Thoracic aorta (tissue), 2 donors: ENCODE measurements at regions not wholly inside any gene's neighbourhood (a gene's known extent, or its start where the extent isn't known, plus 50 kb on each side); places are given as distances from the start of the nearest gene placed in this dataset.

ENCODE experiments used
- ATAC-seq: fragments of 150-250 bp; one replicate; pipeline ENCODE4 v1.8.0; 2017; ENCODE audit warnings: low read depth; ENCODE audit not compliant: insufficient number of reproducible peaks, low FRiP score
- DNase-seq: peaks from one replicate; pipeline ENCODE4 v3.0.0-alpha.2; 2020; ENCODE audit warnings: low spot score
- H3K27ac ChIP-seq, 2 donors: fragments of 200-600 bp; sonication (generic); 1 replicate in 1 of 2; 2 replicates in 1 of 2; pipeline ENCODE4 v1.5.1; 2016; ENCODE audit warnings: mild to moderate bottlenecking in 2 of 2, moderate library complexity in 2 of 2
- H3K27me3 ChIP-seq: fragments of 200-600 bp; sonication (generic); replicated peaks from 2 replicates; pipeline ENCODE4 v1.6.0; 2016; ENCODE audit warnings: mild to moderate bottlenecking; ENCODE audit not compliant: insufficient read depth
- H3K36me3 ChIP-seq: fragments of 200-600 bp; sonication (generic); one replicate; pipeline ENCODE4 v1.5.1; 2016
- H3K4me1 ChIP-seq, 2 donors: fragments of 200-600 bp; sonication (generic); 1 replicate in 1 of 2; 2 replicates in 1 of 2; pipeline versions ENCODE4 v1.5.1 to v1.6.0; 2016; ENCODE audit warnings: low read depth in 2 of 2, mild to moderate bottlenecking in 1 of 2; ENCODE audit not compliant: control insufficient read depth in 1 of 2
- H3K4me3 ChIP-seq: fragments of 200-600 bp; sonication (generic); 2 replicates; pipeline ENCODE4 v1.5.1; 2016; ENCODE audit warnings: mild to moderate bottlenecking
- H3K9me3 ChIP-seq: fragments of 200-600 bp; sonication (generic); 2 replicates; pipeline ENCODE4 v1.5.1; 2016
- TF ChIP-seq, protein P1 (sequence below): fragments of 200-600 bp; sonication (generic); IDR thresholded peaks from one replicate; pipeline ENCODE4 v1.5.1; 2019; ENCODE audit warnings: antibody characterized with exemption

DNA sequence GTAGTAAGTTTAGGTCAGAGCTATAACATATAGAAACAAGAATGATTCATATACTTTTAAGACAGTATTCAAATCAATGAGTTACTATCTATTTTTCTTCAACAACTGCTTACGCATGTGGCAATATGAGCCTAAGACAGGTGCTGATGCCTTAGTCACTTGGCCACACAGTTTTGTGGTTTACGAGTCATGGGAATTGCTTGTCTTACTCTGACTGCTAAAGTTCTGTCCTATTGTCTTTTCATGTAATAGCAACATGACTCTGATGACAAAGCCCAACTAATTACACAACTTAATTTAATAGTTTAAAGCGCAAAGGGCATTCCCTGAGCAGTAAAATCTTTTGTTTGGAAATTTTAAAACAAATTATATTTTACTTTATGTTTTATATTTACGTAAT lies 159.3 kb upstream of the CENPW start:
- no peak for DNase-seq

DNA sequence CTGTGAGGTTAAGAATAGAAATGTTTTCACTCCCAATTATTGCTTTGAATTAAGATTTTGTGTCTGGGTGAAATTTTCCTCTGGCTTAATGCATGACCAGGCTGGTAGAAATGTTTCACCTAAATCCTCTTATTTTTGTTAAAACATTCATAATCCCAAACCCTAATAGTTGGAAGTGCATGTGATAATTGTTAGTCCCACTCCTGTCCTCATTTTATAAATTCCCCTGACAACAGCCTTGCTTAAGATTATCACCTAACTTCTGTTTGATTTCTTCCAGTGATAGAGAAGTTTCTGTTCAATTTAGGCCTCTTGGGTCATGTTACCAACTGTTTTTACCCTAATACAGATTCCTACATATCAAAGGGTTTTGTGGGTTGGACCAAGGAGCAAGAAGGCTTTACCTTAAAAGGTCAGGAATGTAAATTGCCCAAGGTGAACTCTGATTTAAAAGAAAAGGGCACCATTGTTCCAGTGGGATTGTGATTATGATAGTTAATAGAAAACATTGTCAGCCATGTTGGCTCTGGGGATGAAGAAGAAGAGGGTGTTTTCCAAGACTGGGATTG lies 158.7 kb upstream of the CENPW start:
- TF ChIP-seq, protein P1, sequence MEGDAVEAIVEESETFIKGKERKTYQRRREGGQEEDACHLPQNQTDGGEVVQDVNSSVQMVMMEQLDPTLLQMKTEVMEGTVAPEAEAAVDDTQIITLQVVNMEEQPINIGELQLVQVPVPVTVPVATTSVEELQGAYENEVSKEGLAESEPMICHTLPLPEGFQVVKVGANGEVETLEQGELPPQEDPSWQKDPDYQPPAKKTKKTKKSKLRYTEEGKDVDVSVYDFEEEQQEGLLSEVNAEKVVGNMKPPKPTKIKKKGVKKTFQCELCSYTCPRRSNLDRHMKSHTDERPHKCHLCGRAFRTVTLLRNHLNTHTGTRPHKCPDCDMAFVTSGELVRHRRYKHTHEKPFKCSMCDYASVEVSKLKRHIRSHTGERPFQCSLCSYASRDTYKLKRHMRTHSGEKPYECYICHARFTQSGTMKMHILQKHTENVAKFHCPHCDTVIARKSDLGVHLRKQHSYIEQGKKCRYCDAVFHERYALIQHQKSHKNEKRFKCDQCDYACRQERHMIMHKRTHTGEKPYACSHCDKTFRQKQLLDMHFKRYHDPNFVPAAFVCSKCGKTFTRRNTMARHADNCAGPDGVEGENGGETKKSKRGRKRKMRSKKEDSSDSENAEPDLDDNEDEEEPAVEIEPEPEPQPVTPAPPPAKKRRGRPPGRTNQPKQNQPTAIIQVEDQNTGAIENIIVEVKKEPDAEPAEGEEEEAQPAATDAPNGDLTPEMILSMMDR: no peak
- ATAC-seq (no peak), DNase-seq (no peak)
- Histone ChIP-seq H3K4me3 (no peak overlapping the region), H3K27me3 (no peaks in the 10 kb centered on the region), H3K27ac (peak overlapping the region; percentile 70 to 76), H3K4me1 (peaks cover 27 to 47% of the 10 kb centered on the region in 2 donors), H3K9me3 (no peaks in the 10 kb centered on the region), H3K36me3 (no peaks in the 10 kb centered on the region)

More for the DNA sequence above, 159.3 kb upstream of the CENPW start:
- Histone ChIP-seq H3K36me3 (no peaks in the 10 kb centered on the region), H3K27me3 (no peaks in the 10 kb centered on the region), H3K4me3 (no peak overlapping the region), H3K27ac (peak overlapping the region in 1 of 2 donors; percentile 20), H3K4me1 (peaks cover 27 to 45% of the 10 kb centered on the region in 2 donors), H3K9me3 (no peaks in the 10 kb centered on the region)
- TF ChIP-seq, protein P1: no peak
- no peak for ATAC-seq

DNA sequence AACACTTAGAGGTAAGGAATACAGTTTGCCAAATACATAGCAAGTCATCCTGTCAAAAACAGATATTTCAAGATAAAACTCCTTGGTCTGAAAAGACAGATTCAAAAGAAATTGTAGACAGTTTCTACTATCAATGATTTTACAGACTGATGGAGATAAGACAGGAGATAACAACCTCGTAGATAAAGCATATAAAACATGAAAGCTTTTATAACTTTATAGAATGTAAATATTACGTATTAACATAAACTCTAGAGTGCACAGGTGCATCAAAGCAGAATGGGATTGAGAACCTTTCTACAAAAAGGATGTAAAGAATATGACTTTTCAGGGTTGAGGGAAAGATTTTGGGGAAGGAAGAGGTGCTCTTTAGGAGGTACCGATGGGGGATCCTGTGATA lies 158.0 kb upstream of the CENPW start:
- H3K4me1 ChIP-seq: peaks cover 27 to 47% of the 10 kb centered on the region in 2 donors
- ATAC-seq (no peak), DNase-seq (no peak)
- H3K9me3 ChIP-seq: no peaks in the 10 kb centered on the region
- H3K27ac ChIP-seq: peak overlapping the region; percentile 70 to 76
- no peak overlapping the region for H3K4me3 ChIP-seq
- H3K36me3 ChIP-seq: no peaks in the 10 kb centered on the region
- H3K27me3 ChIP-seq: no peaks in the 10 kb centered on the region
- TF ChIP-seq, protein P1: no peak

DNA sequence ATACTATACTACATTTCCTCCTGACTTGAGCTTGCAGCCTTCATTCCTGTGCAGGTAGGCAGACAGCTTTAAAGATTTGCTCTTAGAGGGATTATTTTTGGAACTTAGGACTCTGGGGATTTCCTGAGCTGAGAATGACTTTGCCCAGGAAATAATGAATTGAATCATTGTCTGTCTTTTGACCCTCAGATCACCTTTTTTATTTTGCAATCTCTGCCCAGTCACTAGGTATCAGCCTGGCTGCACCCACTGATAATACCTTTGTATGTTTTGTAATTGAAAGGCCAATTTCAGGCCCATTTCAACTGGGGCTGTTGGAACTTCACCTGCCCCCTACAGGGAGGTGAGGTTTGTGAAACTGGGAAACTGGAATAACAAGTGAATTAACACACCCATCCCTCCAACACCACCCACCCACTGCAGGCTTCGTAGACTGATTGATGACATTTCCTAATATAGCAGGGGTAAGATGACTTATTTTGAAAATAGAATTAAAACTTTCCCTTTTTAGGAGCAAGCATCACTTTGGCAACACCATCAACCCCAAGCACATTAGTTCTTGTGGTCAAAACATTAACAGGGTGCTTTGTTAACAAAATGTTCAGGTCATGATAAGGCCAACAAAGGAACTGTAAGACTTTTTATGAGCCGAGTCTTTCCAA lies 157.1 kb upstream of the CENPW start:
- TF ChIP-seq, protein P1: no peak
- H3K4me1 ChIP-seq: peaks cover 27 to 47% of the 10 kb centered on the region in 2 donors
- H3K27ac ChIP-seq: peak overlapping the region; percentile 70 to 76
- no peak for DNase-seq
- H3K9me3 ChIP-seq: no peaks in the 10 kb centered on the region
- peak; percentile 59 for ATAC-seq
- no peak overlapping the region for H3K4me3 ChIP-seq
- no peaks in the 10 kb centered on the region for H3K27me3 ChIP-seq
- H3K36me3 ChIP-seq: no peaks in the 10 kb centered on the region

DNA sequence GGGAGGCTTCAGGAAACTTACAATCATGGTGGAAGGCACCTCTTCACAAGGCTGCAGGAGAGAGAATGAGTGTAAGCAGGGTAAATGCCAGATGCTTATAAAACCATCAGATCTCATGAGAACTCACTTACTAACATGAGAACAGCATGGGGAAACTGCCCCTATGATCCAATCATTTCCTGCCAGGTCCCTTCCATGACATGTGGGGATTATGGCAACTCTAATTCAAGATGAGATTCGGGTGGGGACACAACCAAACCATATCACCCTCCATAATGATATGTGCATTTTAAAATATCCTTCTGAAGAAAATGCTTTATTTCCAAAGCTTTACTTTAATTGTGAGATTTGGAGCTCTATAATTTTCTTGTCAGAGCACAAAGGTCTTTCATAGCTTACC lies 154.1 kb upstream of the CENPW start:
- ATAC-seq: no peak
- no peaks in the 10 kb centered on the region for H3K9me3 ChIP-seq
- H3K4me1 ChIP-seq: peaks cover 20 to 47% of the 10 kb centered on the region in 2 donors
- no peaks in the 10 kb centered on the region for H3K36me3 ChIP-seq
- H3K4me3 ChIP-seq: no peak overlapping the region
- H3K27ac ChIP-seq: no peak overlapping the region
- no peaks in the 10 kb centered on the region for H3K27me3 ChIP-seq
- TF ChIP-seq, protein P1: no peak
- DNase-seq: no peak
